Body of pancreas (tissue), 4 donors: ENCODE measurements at regions not wholly inside any gene's neighbourhood (a gene's known extent, or its start where the extent isn't known, plus 50 kb on each side); places are given as distances from the start of the nearest gene placed in this dataset.

Experiments used
- ATAC-seq: fragments of 150-250 bp; one replicate; pipeline ENCODE4 v1.9.1; 2016
- DNase-seq, 4 donors: peaks; one replicate each; pipeline ENCODE4 v3.0.0-alpha.2; 2019
- H3K27ac ChIP-seq, 4 donors: fragments of 200-600 bp; sonication (generic); 1 replicate in 3 of 4; 2 replicates in 1 of 4; pipeline versions ENCODE4 v1.5.1 to v1.6.1; 2016 to 2019; ENCODE audit warnings: mild to moderate bottlenecking in 1 of 4, mixed read lengths in 1 of 4, moderate library complexity in 1 of 4
- H3K27me3 ChIP-seq, 2 donors: fragments of 200-600 bp; sonication (generic); one replicate each; pipeline ENCODE4 v1.6.0; 2016; ENCODE audit warnings: mild to moderate bottlenecking in 1 of 2
- H3K36me3 ChIP-seq, 2 donors: fragments of 200-600 bp; sonication (generic); replicated peaks in 1 of 2; 2 replicates each; pipeline ENCODE4 v1.5.1; 2016; ENCODE audit warnings: low read depth in 2 of 2; ENCODE audit not compliant: insufficient read depth in 1 of 2
- H3K4me1 ChIP-seq: fragments of 200-600 bp; sonication (generic); one replicate; pipeline ENCODE4 v1.6.0; 2016
- H3K4me3 ChIP-seq, 2 donors: fragments of 200-600 bp; sonication (generic); 1 replicate in 1 of 2; 2 replicates in 1 of 2; pipeline ENCODE4 v1.5.1; 2016 to 2019
- H3K9me3 ChIP-seq, 3 donors: fragments of 200-600 bp; sonication (generic); 1 replicate in 2 of 3; 2 replicates in 1 of 3; pipeline ENCODE4 v1.5.1; 2016
- POLR2A ChIP-seq, 3 donors: fragments of 450-650 bp; IDR thresholded peaks; one replicate each; pipeline ENCODE4 v1.6.1; 2016; ENCODE audit warnings: antibody characterized with exemption in 3 of 3, mild to moderate bottlenecking in 2 of 3
- WGBS, 2 donors: methylation state at CpG; one replicate each; pipeline ENCODE4 v1.1.5; 2017; 5-methylcytosine and 5-hydroxymethylcytosine counted together
- intact Hi-C: fragments of 100-400 bp; cut with DNase I; formaldehyde crosslinking; loops from one replicate; pipeline ENCODE4 v1.15.1; 2023
- TF ChIP-seq, protein P1 (sequence below), 7 experiments: fragments of 450-650 bp in 4 of 7; fragments of 200-600 bp in 3 of 7; sonication (generic) in 3 of 7; IDR thresholded peaks; one replicate each; pipeline ENCODE4 v1.5.1; 2016 to 2019; ENCODE audit warnings: antibody characterized with exemption in 7 of 7

DNA sequence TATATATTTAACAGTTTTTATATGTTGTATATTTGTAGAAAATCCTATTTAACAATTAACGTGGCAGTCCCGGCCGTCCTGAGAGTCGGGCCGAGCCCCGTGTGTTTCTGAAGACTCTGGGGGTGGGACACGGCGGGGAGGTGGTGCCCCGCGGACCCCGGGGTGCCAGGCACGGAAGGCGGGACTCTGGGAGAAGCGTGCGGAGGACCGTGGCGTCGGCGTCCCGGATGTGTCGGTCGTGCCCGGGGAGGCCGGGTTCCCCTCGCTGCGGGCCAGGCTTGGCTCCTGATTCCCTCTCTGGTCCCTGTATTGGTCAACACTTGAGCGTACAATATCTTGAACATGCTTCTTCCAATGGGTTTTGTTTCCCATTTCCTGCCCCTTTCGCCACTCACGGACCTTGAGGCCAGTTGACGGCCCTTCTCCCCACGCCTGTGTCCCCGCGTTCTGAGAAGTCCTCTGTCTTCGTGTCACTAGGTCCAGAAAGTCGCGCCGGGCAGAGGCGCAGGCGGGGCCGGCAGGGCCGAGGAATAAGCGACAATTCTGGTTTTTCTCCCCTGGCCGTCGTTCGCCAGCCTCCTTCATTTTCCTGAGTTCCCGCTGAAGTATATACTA lies 1076.7 kb downstream of the BRD1 start:
- H3K27ac ChIP-seq = no peak overlapping the region
- no peak for ATAC-seq
- H3K4me3 ChIP-seq = no peak overlapping the region
- no peaks in the 10 kb centered on the region for H3K36me3 ChIP-seq
- H3K9me3 ChIP-seq = no peaks in the 10 kb centered on the region
- no peaks in the 10 kb centered on the region for H3K27me3 ChIP-seq
- TF ChIP-seq, protein P1, sequence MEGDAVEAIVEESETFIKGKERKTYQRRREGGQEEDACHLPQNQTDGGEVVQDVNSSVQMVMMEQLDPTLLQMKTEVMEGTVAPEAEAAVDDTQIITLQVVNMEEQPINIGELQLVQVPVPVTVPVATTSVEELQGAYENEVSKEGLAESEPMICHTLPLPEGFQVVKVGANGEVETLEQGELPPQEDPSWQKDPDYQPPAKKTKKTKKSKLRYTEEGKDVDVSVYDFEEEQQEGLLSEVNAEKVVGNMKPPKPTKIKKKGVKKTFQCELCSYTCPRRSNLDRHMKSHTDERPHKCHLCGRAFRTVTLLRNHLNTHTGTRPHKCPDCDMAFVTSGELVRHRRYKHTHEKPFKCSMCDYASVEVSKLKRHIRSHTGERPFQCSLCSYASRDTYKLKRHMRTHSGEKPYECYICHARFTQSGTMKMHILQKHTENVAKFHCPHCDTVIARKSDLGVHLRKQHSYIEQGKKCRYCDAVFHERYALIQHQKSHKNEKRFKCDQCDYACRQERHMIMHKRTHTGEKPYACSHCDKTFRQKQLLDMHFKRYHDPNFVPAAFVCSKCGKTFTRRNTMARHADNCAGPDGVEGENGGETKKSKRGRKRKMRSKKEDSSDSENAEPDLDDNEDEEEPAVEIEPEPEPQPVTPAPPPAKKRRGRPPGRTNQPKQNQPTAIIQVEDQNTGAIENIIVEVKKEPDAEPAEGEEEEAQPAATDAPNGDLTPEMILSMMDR (IDR thresholded peaks at IDR 0.05) = no peak
- TF ChIP-seq POLR2A (IDR thresholded peaks at IDR 0.05) = no peak
- DNase-seq = no peak
- WGBS, 2 donors = 89 to 90% methylated on average over 46 of the region's 46 CpGs
- intact Hi-C loops = loop anchor here (5.0 kb wide), 1 partner anchor 51 kb away; no protein-coding TSS in a partner anchor
- H3K4me1 ChIP-seq = no peaks in the 10 kb centered on the region

DNA sequence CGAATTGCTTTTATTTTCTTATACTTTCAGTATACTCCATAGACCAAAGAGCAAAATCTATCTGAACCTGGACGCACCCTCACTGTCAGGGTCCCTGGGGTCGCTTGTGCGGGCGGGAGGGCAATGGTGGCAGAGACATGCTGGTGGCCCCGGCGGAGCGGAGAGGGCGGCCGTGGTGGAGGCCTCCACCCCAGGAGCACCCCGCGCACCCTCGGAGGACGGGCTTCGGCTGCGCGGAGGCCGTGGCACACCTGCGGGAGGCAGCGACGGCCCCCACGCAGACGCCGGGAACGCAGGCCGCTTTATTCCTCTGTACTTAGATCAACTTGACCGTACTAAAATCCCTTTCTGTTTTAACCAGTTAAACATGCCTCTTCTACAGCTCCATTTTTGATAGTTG lies 1077.4 kb downstream of the BRD1 start:
- TF ChIP-seq, protein P1 (IDR thresholded peaks at IDR 0.05) = no peak
- no peak for TF ChIP-seq POLR2A (IDR thresholded peaks at IDR 0.05)
- Histone ChIP-seq H3K4me1 (no peaks in the 10 kb centered on the region), H3K27me3 (no peaks in the 10 kb centered on the region), H3K9me3 (no peaks in the 10 kb centered on the region), H3K27ac (no peak overlapping the region), H3K4me3 (no peak overlapping the region), H3K36me3 (no peaks in the 10 kb centered on the region)
- intact Hi-C loops = loop anchor here (5.0 kb wide), 1 partner anchor 52 kb away; no protein-coding TSS in a partner anchor
- ATAC-seq (no peak), DNase-seq (no peak)
- 81 to 89% methylated on average over 27 of the region's 27 CpGs for WGBS, 2 donors

DNA sequence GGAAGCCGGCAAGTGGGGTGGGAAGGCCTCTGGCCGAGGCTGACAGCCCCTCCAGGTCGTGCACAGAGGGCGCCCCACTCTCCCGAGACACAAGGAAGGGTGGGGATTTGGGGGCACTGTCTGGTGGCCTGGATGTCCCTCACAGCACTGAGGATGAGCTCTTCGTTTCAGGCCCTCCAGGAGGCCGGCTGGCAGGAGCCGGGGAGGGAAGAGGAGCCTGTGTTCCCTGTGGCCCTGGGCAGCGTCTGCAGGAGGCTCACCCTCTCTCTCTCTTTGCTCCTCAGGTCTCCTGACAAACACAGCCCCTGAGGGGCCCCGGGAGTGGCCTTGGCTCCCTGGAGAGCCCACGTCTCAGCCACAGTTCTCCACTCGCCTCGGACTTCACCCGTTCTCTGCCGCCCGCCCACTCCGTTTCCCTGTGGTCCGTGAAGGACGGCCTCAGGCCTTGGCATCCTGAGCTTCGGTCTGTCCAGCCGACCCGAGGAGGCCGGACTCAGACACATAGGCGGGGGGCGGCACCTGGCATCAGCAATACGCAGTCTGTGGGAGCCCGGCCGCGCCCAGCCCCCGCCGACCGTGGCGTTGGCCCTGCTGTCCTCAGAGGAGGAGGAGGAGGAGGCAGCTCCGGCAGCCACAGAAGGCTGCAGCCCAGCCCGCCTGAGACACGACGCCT lies 1078.0 kb downstream of the BRD1 start:
- intact Hi-C loops = loop anchor here (5.0 kb wide), 1 partner anchor 53 kb away; no protein-coding TSS in a partner anchor

GRCh38 chr22:48748860-48749554 lies 1078.7 kb downstream of the BRD1 start:
- DNase-seq = no peak
- H3K27me3 ChIP-seq = no peaks in the 10 kb centered on the region
- ATAC-seq = no peak
- WGBS, 2 donors = 63 to 78% methylated on average over 11 to 13 of the region's 14 CpGs
- no peaks in the 10 kb centered on the region for H3K36me3 ChIP-seq
- H3K4me3 ChIP-seq = no peak overlapping the region
- intact Hi-C loops = no loop called here
- H3K27ac ChIP-seq = no peak overlapping the region
- H3K4me1 ChIP-seq = no peaks in the 10 kb centered on the region
- no peaks in the 10 kb centered on the region for H3K9me3 ChIP-seq
- no peak for TF ChIP-seq POLR2A (IDR thresholded peaks at IDR 0.05)
- TF ChIP-seq, protein P1 (IDR thresholded peaks at IDR 0.05) = no peak

More for the DNA sequence above, 1078.0 kb downstream of the BRD1 start:
- ATAC-seq (no peak), DNase-seq (no peak)
- H3K36me3 ChIP-seq = no peaks in the 10 kb centered on the region
- H3K27ac ChIP-seq = no peak overlapping the region
- H3K4me1 ChIP-seq = no peaks in the 10 kb centered on the region
- H3K27me3 ChIP-seq = no peaks in the 10 kb centered on the region
- no peak overlapping the region for H3K4me3 ChIP-seq
- H3K9me3 ChIP-seq = no peaks in the 10 kb centered on the region
- no peak for TF ChIP-seq POLR2A (IDR thresholded peaks at IDR 0.05)
- TF ChIP-seq, protein P1 (IDR thresholded peaks at IDR 0.05) = no peak
- WGBS, 2 donors = 75 to 78% methylated on average over 20 to 37 of the region's 37 CpGs
